ENCODE measurements at regions not wholly inside any gene's neighbourhood (a gene's known extent, or its start where the extent isn't known, plus 50 kb on each side); places are given as distances from the start of the nearest gene placed in this dataset.

DNA sequence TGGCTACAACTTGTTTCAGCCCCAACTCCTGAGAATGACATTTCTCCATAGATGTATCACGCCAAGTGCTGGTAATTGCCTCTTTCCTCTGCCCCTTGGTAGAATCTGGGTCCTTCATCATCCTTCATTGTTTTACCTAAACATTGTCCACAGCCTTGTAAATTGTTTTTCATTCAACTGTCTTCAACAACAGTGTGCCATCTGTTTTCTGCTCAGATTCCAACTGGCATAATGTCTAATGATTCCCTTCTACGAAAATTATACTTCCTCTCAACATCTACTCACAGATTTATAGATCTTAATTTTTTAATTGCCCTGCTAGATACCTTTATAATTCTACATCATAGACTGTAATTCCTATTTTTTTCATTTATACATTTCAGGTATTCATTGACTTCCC lies 226.9 kb downstream of the TPRG1 start:
- TF ChIP-seq POLR2A (IDR thresholded peaks at IDR 0.05) = no peak
- TF ChIP-seq CTCF (IDR thresholded peaks at IDR 0.05) = no peak

Data from heart left ventricle (tissue), 13 donors.